Fibroblast of upper back skin (primary cell): ENCODE measurements at regions not wholly inside any gene's neighbourhood (a gene's known extent, or its start where the extent isn't known, plus 50 kb on each side); places are given as distances from the start of the nearest gene placed in this dataset.
"Not testable (repeated sequence)": the region's sequence is repeated elsewhere in the genome, so short reads cannot be mapped to it uniquely, and the experiment has no call there.

Experiments
- DNase-seq: peaks from one replicate; pipeline ENCODE4 v3.0.0-alpha.2; 2013

DNA sequence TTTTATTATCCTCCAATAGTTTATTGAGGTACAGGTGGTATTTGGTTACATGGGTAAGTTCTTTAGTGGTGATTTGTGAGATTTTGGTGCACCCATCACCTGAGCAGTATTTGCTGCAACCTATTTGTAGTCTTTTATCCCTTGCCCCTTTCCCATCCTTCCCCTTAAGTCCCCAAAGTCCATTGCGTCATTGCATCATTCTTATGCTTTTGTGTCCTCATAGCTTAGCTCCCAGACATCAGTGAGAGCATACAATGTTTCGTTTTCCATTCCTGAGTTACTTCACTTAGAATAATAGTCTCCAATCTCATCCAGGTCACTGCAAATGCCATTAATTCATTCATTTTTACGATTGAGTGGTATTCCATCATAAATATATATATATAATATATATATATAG lies 229.9 kb upstream of the TFPI start:
- DNase-seq: not testable (repeated sequence)

GRCh38 chr2:187799601-187800000 lies 245.4 kb upstream of the TFPI start:
- no peak for DNase-seq

- DNase-seq: no peak
Observed at GRCh38 chr2:187803816-187804215, 249.6 kb upstream of the TFPI start.

- DNase-seq: no peak
Observed at GRCh38 chr2:187815113-187815512, 260.9 kb upstream of the TFPI start.

GRCh38 chr2:187819624-187820023 lies 265.4 kb upstream of the TFPI start:
- DNase-seq: no peak

DNA sequence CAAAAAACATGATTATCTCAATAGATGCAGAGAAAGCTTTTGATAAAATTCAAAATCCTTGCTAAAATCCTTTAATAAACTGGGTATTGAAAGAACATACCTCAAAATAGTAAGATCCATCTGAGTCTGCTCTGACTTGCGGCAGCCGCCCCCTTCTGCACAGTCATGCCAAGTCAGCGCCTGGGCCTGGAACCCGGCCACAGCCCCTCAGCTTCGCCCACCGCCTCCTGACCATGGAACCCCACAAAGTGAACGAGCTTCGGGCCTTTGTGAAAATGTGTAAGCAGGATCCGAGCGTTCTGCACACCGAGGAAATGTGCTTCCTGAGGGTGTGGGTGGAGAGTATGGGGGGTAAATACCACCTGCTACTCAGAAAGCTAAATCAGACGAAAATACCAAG lies 270.9 kb upstream of the TFPI start:
- DNase-seq: no peak

GRCh38 chr2:187826023-187826422 lies 271.8 kb upstream of the TFPI start:
- DNase-seq: peak; percentile 38

DNA sequence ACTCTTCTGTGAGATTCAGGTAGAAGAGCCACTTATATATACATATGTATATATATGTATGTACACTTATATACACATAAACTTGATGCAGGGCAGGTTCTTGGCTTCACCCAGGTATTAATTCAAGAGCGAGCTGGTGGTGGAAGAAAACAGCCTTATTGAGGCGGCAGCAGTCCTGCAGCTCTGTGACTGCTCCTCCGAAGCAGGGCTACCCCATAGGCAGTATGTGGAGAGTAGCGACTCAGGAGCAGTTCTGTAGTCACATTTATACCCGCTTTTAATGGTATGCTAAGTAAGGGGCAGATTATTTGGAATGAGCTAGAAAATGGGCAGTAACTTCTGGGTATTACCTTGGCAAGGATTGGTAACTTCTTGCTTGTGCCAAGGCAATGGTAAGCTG lies 280.6 kb upstream of the TFPI start:
- DNase-seq: no peak

- no peak for DNase-seq
Observed at GRCh38 chr2:187838690-187839089, 284.5 kb upstream of the TFPI start.

- DNase-seq: no peak
Observed at GRCh38 chr2:187842315-187842714, 288.1 kb upstream of the TFPI start.

DNA sequence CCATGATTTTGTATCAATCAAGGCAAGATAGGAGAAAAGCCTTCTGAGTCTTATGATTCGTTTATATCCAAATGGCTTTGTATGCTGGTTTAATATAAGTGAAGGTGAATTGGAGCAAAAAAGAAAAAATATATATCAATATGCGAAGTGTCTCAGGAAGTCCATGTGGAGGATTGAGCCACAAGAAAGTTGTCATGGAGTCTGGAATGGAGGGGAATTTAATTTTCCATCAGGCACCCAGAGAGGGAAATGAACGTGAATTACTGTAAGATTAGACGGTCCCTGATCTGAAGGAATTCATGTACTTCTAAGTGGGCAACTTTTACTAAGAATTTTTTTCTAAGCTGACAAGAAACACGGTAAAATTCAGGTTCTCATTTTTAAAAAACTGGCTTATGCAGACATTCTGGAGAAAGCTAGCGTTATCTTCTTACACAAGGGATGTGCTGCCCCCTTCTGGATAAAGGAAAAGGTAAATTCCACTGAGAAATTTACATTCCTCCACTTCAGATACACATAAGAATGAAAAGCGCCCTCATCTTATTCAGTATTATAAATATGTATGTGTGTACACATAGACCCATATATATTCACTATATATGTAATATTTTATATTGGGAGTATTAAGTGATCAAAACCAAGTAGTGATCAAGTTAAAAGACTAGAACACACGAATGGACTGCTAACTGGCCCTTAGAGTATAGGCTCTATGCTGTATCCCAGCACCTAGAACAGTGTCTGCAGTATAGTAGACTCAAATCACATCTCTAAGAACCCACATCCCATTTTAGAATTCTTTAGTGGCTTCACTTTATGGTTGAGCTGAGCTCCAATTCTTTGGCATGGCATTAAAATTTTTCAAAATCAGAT lies 289.0 kb upstream of the TFPI start:
- DNase-seq: peak; percentile 71

DNA sequence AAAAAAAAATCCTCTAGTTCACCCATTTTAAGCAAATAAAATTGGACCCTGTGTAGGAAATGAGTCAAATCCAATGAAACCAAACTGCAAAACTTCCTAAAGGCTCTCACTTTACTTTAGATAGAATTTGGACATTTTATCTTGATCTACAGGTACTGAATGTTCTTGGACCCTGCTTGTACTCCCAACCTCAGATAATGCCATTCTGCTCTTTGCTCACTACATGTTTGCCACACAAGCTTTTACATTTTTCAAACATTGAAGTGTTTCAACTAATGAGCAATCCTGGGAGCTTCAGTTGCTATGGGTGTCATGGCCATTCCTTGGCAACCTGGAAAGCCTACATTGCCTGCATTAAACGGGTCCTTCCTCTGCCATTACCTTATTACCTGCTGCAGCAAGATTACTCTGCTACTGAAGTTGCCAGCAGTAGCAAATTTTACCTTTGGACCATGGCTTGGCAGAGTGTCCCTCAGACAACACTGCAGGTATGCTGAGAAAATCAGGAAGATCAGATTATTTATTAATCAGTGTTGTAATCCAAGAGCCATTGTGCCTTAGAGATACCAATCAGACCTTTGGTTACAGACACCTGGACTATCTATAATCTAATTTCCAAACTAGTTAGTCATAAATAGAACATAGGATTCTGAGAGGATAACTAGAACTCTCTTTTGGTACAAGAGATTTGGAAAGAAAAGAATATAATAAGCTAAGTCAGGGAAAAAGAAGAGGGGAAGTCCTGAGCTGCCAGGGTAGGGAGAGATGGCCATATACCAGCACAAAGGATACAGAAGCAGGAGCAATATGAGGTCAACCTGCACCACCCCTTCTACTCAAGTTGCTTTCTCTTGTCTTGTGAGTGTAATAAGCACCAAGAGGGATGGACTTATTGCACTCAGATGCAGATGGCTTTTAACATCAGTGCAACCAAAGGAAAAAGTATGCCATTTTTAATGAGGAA lies 293.3 kb upstream of the TFPI start:
- DNase-seq: no peak

DNA sequence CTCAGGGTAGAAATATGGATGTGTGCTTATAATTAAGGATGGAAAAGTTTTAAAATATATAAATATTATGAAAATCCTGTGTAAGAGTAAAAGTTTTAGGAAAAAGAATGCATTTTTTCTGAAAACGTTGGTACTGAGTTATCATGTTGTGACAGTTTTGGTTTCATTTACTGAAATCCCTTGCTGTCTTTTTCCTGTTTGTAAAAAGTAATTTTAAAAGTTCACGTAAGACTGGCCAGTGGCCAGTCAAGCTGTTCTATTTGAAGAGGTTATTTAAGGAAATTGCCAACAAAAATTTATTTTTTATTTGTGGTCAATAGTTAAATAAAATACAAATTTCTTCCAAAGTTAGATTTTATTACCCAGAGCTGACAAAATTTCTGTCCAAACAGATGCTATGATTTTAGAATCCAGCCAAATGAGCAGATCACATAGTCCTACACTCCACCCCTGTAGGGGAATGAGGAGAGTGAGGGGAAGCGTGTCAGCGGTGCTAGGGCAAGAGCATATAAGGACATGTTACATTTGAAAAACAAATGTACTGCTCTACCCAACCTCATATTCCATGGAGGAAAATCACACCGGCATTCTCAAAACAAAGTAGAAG lies 297.8 kb upstream of the TFPI start:
- no peak for DNase-seq

- DNase-seq: no peak
Observed at GRCh38 chr2:187853381-187853791, 299.2 kb upstream of the TFPI start.

DNA sequence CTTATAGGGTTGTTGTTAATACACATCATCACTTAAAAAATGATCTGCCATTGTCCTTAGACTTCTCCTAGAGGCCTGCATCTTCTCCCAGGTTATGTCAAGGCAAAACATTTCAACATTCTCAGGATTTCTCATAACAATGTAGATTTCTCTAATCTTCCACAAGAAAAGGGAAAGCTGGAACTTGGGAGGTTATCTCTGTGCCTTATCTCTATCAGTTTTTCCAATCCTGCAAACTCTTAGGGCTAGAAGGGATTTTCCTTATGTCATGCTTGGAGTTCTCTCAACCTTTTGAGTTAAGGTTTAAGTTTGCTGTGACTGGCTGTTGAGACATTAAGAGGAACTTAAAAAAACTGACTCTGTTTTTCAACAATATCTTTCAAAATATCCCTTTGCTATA lies 300.6 kb upstream of the TFPI start:
- no peak for DNase-seq

DNA sequence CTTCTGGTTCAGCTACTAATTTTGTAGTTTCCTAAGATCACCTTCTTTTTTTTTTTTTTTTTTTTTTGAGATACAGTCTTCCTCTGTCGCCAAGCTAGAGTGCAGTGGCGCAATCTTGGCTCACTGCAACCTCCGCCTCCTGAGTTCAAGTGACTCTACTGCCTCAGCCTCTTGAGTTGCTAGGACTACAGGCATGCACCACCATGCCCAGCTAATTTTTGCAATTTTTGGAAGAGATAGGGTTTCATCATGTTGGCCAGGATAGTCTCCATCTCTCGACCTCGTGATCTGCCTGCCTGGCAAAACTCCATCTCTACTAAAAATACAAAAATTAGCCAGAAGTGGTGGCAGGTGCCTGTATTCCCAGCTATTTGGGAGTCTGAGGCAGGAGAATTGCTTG lies 301.5 kb upstream of the TFPI start:
- DNase-seq: no peak

DNA sequence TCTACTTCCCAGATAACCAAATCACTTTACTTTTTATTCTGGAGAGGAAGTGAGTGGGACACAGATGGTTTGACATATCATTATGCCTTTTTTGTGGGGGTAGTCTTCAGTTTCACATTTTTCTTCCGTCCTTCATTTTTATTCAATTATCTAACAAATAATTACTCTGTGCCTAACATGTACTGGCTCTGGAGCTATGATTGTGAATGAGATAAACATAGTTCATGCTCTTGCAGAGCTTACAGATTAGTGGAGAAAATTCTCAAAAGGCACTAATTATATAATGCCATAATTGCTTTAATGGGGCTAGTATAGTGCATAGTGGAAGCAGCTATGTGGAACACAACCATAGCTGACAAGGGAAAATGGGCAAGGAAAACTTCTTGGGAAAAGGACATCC lies 303.6 kb upstream of the TFPI start:
- no peak for DNase-seq

DNA sequence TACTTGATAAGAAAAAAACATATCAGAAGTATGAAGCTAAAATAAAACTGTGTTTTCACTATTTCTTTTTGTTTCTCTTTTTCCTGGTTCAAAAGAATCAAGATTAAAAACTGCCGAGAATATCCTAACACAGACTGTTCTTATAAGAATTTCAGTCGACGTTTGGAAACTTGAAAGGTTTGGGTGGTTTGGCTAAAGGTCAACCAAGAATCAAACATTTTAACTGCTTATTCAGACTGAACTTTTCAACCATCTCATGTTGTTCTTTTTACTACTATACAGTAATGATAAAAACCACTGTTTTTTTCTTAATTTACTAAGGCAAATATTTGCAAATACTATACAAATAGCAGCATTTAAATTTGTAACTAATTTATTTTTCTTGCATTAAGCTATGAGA lies 308.5 kb upstream of the TFPI start:
- DNase-seq: no peak

GRCh38 chr2:187865025-187865424 lies 310.8 kb upstream of the TFPI start:
- DNase-seq: no peak

DNA sequence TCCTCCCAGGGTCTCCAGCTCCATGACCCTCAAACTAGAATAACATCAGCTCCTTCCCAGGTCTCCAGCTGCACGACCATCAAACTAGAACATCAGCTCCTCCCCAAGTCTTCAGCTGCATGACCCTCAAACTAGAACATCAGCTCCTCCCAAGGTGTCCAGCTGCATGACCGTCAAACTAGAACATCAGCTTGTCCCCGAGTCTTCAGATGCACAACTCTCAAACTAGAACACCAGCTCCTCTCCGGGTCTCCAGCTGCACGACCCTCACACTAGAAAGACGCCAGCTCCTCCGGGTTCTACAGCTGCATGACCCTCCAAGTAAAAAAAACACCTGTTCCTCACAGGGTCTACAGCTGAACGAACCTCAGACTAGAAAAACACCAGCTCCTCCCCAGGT lies 312.9 kb upstream of the TFPI start:
- no peak for DNase-seq

DNA sequence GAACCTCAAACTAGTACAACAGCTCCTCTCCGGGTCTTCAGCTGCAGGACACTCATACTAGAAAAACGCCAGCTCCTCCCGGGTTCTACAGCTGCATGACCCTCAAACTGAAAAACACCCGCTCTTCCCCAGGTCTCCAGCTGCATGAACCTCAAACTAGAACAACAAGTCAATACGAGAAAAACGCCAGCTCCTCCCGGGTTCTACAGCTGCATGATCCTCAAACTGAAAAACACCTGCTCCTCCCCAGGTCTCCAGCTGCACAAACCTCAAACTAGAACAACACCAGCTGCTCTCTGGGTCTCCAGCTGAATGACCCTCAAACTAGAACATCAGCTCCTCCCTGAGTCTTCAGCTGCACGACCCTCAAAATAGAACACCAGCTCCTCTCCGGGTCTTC lies 315.0 kb upstream of the TFPI start:
- DNase-seq: no peak

DNA sequence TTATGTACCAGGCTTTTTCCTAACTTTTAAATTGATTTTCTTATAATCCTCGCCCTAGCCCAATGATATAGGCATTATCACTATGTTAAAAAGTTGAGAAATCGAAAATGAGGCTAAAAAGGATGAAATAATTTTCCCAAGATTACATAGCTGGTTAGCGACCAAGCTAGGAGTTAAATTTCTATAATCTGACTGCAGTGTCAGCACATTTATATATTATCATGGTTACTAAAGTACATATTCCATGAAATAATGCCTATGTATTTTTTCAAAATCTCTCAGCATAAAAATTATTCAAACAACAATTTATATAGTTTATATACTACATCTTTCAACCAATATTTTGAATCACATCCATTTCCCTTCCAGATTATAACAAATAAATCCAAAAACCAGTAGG lies 317.3 kb upstream of the TFPI start:
- no peak for DNase-seq

GRCh38 chr2:187873132-187873531 lies 318.9 kb upstream of the TFPI start:
- no peak for DNase-seq

DNA sequence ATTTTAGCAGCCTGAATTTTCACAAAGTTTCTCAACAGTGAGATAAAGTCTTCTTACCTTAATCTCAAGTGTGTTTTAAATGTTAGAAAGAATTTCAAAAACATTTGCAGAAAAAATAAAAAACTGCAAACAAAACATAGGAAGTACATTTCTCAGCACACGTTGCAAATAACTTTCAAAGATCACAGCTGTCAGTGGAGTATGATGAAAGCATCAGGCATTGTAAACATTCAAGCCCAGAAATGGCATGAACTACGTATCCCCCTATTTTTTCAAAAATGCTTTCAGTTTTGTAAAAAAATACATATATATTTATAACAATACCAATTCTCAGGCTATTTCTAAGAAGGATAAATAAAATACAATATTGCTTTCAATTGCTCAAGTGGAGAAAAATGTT lies 320.6 kb upstream of the TFPI start:
- peak; percentile 3 for DNase-seq
